Lung (tissue), 11 donors: ENCODE measurements at regions not wholly inside any gene's neighbourhood (a gene's known extent, or its start where the extent isn't known, plus 50 kb on each side); places are given as distances from the start of the nearest gene placed in this dataset.
A peak's percentile ranks its signal among the peaks of the same experiment; 100 is the strongest.

Experiments used
- ATAC-seq: fragments of 200-7000 bp; cut with Tn5 transposase; one replicate; pipeline ENCODE4 v1.9.1; 2020; ENCODE audit warnings: moderate number of reproducible peaks; ENCODE audit not compliant: insufficient read depth, low FRiP score
- DNase-seq, 3 donors: peaks; one replicate each; pipeline ENCODE4 v3.0.0-alpha.2; 2013 to 2017
- H3K27ac ChIP-seq, 2 donors: one replicate each; pipeline ENCODE4 v1.5.1; 2013; ENCODE audit warnings: mild to moderate bottlenecking in 2 of 2, moderate library complexity in 2 of 2, control low read depth in 1 of 2, inconsistent platforms in 1 of 2, low read depth in 1 of 2, low read length in 1 of 2
- H3K27me3 ChIP-seq, 3 donors: one replicate each; pipeline ENCODE4 v1.5.1; 2013; ENCODE audit warnings: low read length in 2 of 3; ENCODE audit not compliant: control insufficient read depth in 3 of 3, insufficient read depth in 3 of 3
- H3K36me3 ChIP-seq, 4 donors: one replicate each; pipeline ENCODE4 v1.5.1; 2013; ENCODE audit warnings: low read length in 4 of 4, mild to moderate bottlenecking in 1 of 4, moderate library complexity in 1 of 4; ENCODE audit not compliant: control insufficient read depth in 4 of 4, insufficient read depth in 4 of 4
- H3K4me1 ChIP-seq, 5 donors: one replicate each; pipeline ENCODE4 v1.5.1; 2013; ENCODE audit warnings: low read length in 5 of 5, mild to moderate bottlenecking in 2 of 5, moderate library complexity in 1 of 5; ENCODE audit not compliant: control insufficient read depth in 5 of 5, insufficient read depth in 5 of 5
- H3K4me3 ChIP-seq: one replicate; pipeline ENCODE4 v1.5.1; 2013; ENCODE audit warnings: mild to moderate bottlenecking, control low read depth, moderate library complexity
- H3K9ac ChIP-seq, 2 donors: one replicate each; pipeline ENCODE4 v1.5.1; 2013; ENCODE audit warnings: low read length in 2 of 2, control low read depth in 1 of 2; ENCODE audit not compliant: insufficient read depth in 1 of 2
- H3K9me3 ChIP-seq, 4 donors: one replicate each; pipeline ENCODE4 v1.5.1; 2013; ENCODE audit warnings: low read length in 3 of 4, mild to moderate bottlenecking in 1 of 4, moderate library complexity in 1 of 4; ENCODE audit not compliant: control insufficient read depth in 4 of 4, insufficient read depth in 3 of 4
- CTCF ChIP-seq: IDR thresholded peaks from 2 replicates; pipeline ENCODE4 v1.5.1; 2012; ENCODE audit warnings: mild to moderate bottlenecking; ENCODE audit errors: control extremely low read depth, extremely low read depth
- WGBS, 2 donors: extraction: QIAGEN DNeasy Blood & Tissue Kit; methylation state at CpG; one replicate each; pipeline ENCODE4 v1.1.7; 2013; 5-methylcytosine and 5-hydroxymethylcytosine counted together
- donor health status: control.
- donor health status: control.
- donor health status: Bipolar disorder and iron deficiency.
- donor health status: healthy.
- donor health status: DM: yes; HTN: yes; CAD: no.

GRCh38 chr2:153787612-153788011 is 84.1 kb upstream of the GALNT13 start:
- H3K27me3 ChIP-seq: no peaks in the 10 kb centered on the region
- H3K27ac ChIP-seq: no peak overlapping the region
- ATAC-seq (no peak), DNase-seq (no peak)
- H3K4me1 ChIP-seq: no peaks in the 10 kb centered on the region
- no peak overlapping the region for H3K9ac ChIP-seq
- no peaks in the 10 kb centered on the region for H3K36me3 ChIP-seq
- H3K4me3 ChIP-seq: no peak overlapping the region
- WGBS, 2 donors: 87 to 88% methylated on average over 1 of the region's 1 CpG
- peaks cover 0 to 6% (median under 1%) of the 10 kb centered on the region in 4 donors for H3K9me3 ChIP-seq
- TF ChIP-seq CTCF: no peak

DNA sequence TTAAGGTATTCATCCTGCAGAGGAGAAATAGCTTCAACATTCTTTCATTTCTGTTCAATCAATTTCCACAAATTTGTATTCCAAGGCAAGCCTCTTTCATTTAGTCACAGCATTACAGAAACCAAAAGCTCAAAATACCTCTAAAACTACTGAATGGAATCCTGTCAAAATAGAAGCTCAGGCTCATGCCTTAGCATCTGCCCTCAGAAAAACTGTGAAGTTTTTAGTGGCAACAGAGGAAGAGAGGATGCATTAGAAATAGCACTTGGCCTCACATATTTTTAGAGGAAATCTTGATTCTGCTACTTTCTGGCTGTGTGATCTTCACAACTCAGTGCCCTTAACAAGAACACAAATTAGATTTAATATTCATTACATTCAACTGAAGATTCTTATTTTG is 69.1 kb upstream of the GALNT13 start:
- DNase-seq: no peak
- no peak for ATAC-seq
- H3K4me1 ChIP-seq: no peaks in the 10 kb centered on the region
- H3K4me3 ChIP-seq: no peak overlapping the region
- H3K36me3 ChIP-seq: no peaks in the 10 kb centered on the region
- no peaks in the 10 kb centered on the region for H3K9me3 ChIP-seq
- H3K27ac ChIP-seq: no peak overlapping the region
- TF ChIP-seq CTCF: no peak
- H3K9ac ChIP-seq: no peak overlapping the region
- H3K27me3 ChIP-seq: no peaks in the 10 kb centered on the region

GRCh38 chr2:153808679-153809078 is 63.0 kb upstream of the GALNT13 start:
- H3K4me3 ChIP-seq: no peak overlapping the region
- no peak for TF ChIP-seq CTCF
- H3K27me3 ChIP-seq: no peaks in the 10 kb centered on the region
- ATAC-seq: no peak
- no peaks in the 10 kb centered on the region for H3K36me3 ChIP-seq
- H3K9ac ChIP-seq: no peak overlapping the region
- no peak overlapping the region for H3K27ac ChIP-seq
- DNase-seq: peak in 1 of 3 donors; percentile 1
- no peaks in the 10 kb centered on the region for H3K4me1 ChIP-seq
- H3K9me3 ChIP-seq: no peaks in the 10 kb centered on the region

DNA sequence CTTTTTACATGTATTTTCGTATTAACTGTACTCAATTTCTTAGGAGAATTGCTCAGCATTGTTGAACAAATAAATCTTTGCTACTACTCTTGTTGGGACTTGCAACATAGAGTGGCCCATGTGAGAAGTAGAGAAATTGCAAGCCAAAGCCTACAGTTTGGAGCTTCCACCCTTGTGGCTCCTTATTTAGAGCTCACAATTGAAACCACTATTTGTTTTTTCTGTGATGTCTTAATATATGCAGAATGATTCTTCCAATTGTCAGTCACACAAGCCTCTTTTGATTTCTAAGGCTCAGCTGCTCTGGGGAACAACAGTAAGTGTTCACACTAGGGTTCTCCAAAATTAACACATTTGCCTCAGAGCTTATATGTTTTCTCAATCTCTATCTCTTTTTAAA is 60.2 kb upstream of the GALNT13 start:
- Histone ChIP-seq H3K36me3 (no peaks in the 10 kb centered on the region), H3K9ac (no peak overlapping the region), H3K4me1 (no peaks in the 10 kb centered on the region), H3K27me3 (no peaks in the 10 kb centered on the region), H3K4me3 (no peak overlapping the region), H3K9me3 (peaks cover 0 to 2% (median 0%) of the 10 kb centered on the region in 4 donors), H3K27ac (no peak overlapping the region)
- TF ChIP-seq CTCF: no peak
- DNase-seq: no peak
- no peak for ATAC-seq
- WGBS, 2 donors: 28 to 45% methylated on average over 1 of the region's 1 CpG
